ENCODE measurements at regions not wholly inside any gene's neighbourhood (a gene's known extent, or its start where the extent isn't known, plus 50 kb on each side); places are given as distances from the start of the nearest gene placed in this dataset.

DNA sequence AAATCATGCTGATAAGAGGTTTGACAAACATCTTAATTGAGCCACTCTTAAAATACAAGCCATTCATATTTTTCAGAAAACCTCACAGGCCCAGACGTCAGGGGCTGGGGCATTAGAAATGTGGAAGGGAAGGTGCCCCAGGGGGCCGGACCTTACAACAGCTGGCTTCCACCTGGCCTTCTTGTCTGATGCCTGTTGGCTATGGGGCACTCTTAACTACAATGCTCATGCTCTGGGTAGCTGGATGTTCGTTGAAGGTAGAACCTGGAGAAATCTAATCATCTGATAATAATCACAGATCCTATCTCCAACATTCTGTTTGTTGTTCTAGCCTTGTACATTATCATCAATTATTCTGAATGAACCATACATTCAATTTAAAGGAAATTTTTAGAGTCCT lies 156.9 kb upstream of the SOX11 start:
- Histone ChIP-seq H3K9ac (ENCODE audit: low read length) (no peak overlapping the region), H4K20me1 (ENCODE audit: insufficient read depth, low read length) (no peaks in the 10 kb centered on the region), H3K36me3 (replicated peaks; ENCODE audit: low read depth, low read length) (no peaks in the 10 kb centered on the region), H3K79me2 (ENCODE audit: low read length) (no peaks in the 10 kb centered on the region), H3K27me3 (ENCODE audit: low read depth, low read length) (no peaks in the 10 kb centered on the region), H2AFZ (ENCODE audit: low read depth, low read length) (no peak overlapping the region), H3K9me3 (ENCODE audit: insufficient read depth, low read length) (no peaks in the 10 kb centered on the region), H3K4me2 (ENCODE audit: low read length) (no peak overlapping the region), H3K27ac (ENCODE audit: low read length) (no peak overlapping the region), H3K4me3 (ENCODE audit: low read length) (no peak overlapping the region), H3K4me1 (ENCODE audit: low read length) (no peaks in the 10 kb centered on the region)
- TF ChIP-seq CTCF (IDR thresholded peaks at IDR 0.05; ENCODE audit: low read depth, low read length) (no peak), EZH2phosphoT487 (IDR thresholded peaks at IDR 0.05; ENCODE audit: low read depth) (no peak)

- no peaks in the 10 kb centered on the region for H3K4me1 ChIP-seq (ENCODE audit: low read length)
- H3K36me3 ChIP-seq (replicated peaks; ENCODE audit: low read depth, low read length), result no peaks in the 10 kb centered on the region
- H3K4me3 ChIP-seq (ENCODE audit: low read length), result no peak overlapping the region
- H3K27ac ChIP-seq (ENCODE audit: low read length), result no peak overlapping the region
- no peaks in the 10 kb centered on the region for H3K27me3 ChIP-seq (ENCODE audit: low read depth, low read length)
- H3K79me2 ChIP-seq (ENCODE audit: low read length), result no peaks in the 10 kb centered on the region
- H3K4me2 ChIP-seq (ENCODE audit: low read length), result no peak overlapping the region
- no peak overlapping the region for H2AFZ ChIP-seq (ENCODE audit: low read depth, low read length)
- no peak overlapping the region for H3K9ac ChIP-seq (ENCODE audit: low read length)
- no peaks in the 10 kb centered on the region for H3K9me3 ChIP-seq (ENCODE audit: insufficient read depth, low read length)
- no peak for TF ChIP-seq CTCF (IDR thresholded peaks at IDR 0.05; ENCODE audit: low read depth, low read length)
- H4K20me1 ChIP-seq (ENCODE audit: insufficient read depth, low read length), result no peaks in the 10 kb centered on the region
Observed at GRCh38 chr2:5537180-5537688, 154.9 kb upstream of the SOX11 start.

DNA sequence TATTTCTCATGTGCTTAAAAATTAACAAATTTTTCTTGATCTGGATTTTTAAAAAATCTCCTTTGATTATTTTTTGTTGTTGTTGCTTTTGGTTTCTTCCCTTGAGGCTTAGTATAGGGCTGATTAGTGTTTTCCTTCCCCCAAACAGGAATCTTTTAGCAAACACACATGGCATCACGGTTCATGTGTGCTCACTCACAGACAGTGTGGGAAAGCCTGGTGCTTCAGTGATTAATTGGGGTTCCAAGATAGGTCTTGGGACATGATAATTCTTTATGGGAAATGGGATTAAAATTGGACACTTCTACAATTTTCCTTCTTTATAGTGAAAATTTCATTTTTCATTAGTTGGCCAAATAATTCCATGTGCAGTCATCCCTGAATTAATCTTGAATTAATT lies 153.9 kb upstream of the SOX11 start:
- Histone ChIP-seq H3K4me3 (ENCODE audit: low read length) (no peak overlapping the region), H3K4me1 (ENCODE audit: low read length) (no peaks in the 10 kb centered on the region), H3K9me3 (ENCODE audit: insufficient read depth, low read length) (no peaks in the 10 kb centered on the region), H3K79me2 (ENCODE audit: low read length) (no peaks in the 10 kb centered on the region), H2AFZ (ENCODE audit: low read depth, low read length) (no peak overlapping the region), H3K27ac (ENCODE audit: low read length) (no peak overlapping the region), H3K36me3 (replicated peaks; ENCODE audit: low read depth, low read length) (no peaks in the 10 kb centered on the region), H4K20me1 (ENCODE audit: insufficient read depth, low read length) (no peaks in the 10 kb centered on the region), H3K27me3 (ENCODE audit: low read depth, low read length) (no peaks in the 10 kb centered on the region), H3K9ac (ENCODE audit: low read length) (no peak overlapping the region), H3K4me2 (ENCODE audit: low read length) (no peak overlapping the region)
- TF ChIP-seq CTCF (IDR thresholded peaks at IDR 0.05; ENCODE audit: low read depth, low read length) (no peak), EZH2phosphoT487 (IDR thresholded peaks at IDR 0.05; ENCODE audit: low read depth) (no peak)

DNA sequence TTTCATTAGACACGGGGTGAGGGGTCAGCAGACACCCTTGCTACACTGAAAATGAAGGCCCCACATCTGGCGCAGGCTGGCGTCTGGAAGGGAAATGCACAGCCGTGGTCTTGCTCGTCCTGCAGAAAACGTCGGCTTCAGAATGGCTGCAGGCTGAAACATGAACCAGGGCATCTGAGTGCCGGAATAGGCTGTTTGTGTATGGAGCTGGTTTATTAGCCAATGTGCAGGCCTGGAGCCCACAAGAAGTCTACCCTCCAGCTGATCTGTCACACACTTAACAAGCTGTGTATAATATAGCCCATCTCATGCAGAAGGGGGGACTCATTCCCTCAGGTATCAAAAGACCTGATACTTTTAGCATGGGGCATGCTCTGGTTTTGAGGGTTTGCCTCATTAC lies 153.4 kb upstream of the SOX11 start:
- Histone ChIP-seq H3K27me3 (ENCODE audit: low read depth, low read length) (no peaks in the 10 kb centered on the region), H3K27ac (ENCODE audit: low read length) (no peak overlapping the region), H3K79me2 (ENCODE audit: low read length) (no peaks in the 10 kb centered on the region), H3K4me2 (ENCODE audit: low read length) (no peak overlapping the region), H3K4me3 (ENCODE audit: low read length) (no peak overlapping the region), H3K36me3 (replicated peaks; ENCODE audit: low read depth, low read length) (no peaks in the 10 kb centered on the region), H3K9ac (ENCODE audit: low read length) (no peak overlapping the region), H3K9me3 (ENCODE audit: insufficient read depth, low read length) (no peaks in the 10 kb centered on the region), H3K4me1 (ENCODE audit: low read length) (no peaks in the 10 kb centered on the region), H4K20me1 (ENCODE audit: insufficient read depth, low read length) (no peaks in the 10 kb centered on the region), H2AFZ (ENCODE audit: low read depth, low read length) (no peak overlapping the region)
- TF ChIP-seq CTCF (IDR thresholded peaks at IDR 0.05; ENCODE audit: low read depth, low read length) (no peak), EZH2phosphoT487 (IDR thresholded peaks at IDR 0.05; ENCODE audit: low read depth) (no peak)

Data from OCI-LY3 (cell line).